Trophoblast cell (in vitro differentiated cells and primary cell): ENCODE measurements at regions not wholly inside any gene's neighbourhood (a gene's known extent, or its start where the extent isn't known, plus 50 kb on each side); places are given as distances from the start of the nearest gene placed in this dataset.
A peak's percentile ranks its signal among the peaks of the same experiment; 100 is the strongest.
"Not testable (repeated sequence)": the region's sequence is repeated elsewhere in the genome, so short reads cannot be mapped to it uniquely, and the experiment has no call there.

ENCODE experiments used
- DNase-seq, 2 donors: peaks; one replicate each; pipeline ENCODE4 v3.0.0-alpha.2; 2016
- H2AFZ ChIP-seq: 2 replicates; pipeline ENCODE4 v1.6.1; 2013; ENCODE audit warnings: low read length, moderate library complexity, mild to moderate bottlenecking; ENCODE audit not compliant: insufficient read depth, poor library complexity
- H2AK5ac ChIP-seq: 2 replicates; pipeline ENCODE4 v1.6.1; 2013; ENCODE audit warnings: mild to moderate bottlenecking, low read length
- H2BK120ac ChIP-seq: 2 replicates; pipeline ENCODE4 v1.6.1; 2013; ENCODE audit warnings: low read length, mild to moderate bottlenecking, moderate library complexity; ENCODE audit not compliant: insufficient read depth, poor library complexity
- H2BK12ac ChIP-seq: 2 replicates; pipeline ENCODE4 v1.6.1; 2013; ENCODE audit warnings: mild to moderate bottlenecking, low read length, moderate library complexity
- H2BK5ac ChIP-seq: 2 replicates; pipeline ENCODE4 v1.6.1; 2013; ENCODE audit warnings: low read length, low read depth, moderate library complexity, mild to moderate bottlenecking; ENCODE audit not compliant: poor library complexity
- H3K14ac ChIP-seq: 2 replicates; pipeline ENCODE4 v1.6.1; 2013; ENCODE audit warnings: mild to moderate bottlenecking, low read length
- H3K18ac ChIP-seq: 2 replicates; pipeline ENCODE4 v1.6.1; 2013; ENCODE audit warnings: mild to moderate bottlenecking, low read length
- H3K23ac ChIP-seq: 2 replicates; pipeline ENCODE4 v1.6.1; 2013; ENCODE audit warnings: low read length
- H3K27ac ChIP-seq: 2 replicates; pipeline ENCODE4 v1.5.1; 2013; ENCODE audit warnings: low read depth, mild to moderate bottlenecking, inconsistent platforms, low read length, moderate library complexity
- H3K27me3 ChIP-seq: 2 replicates; pipeline ENCODE4 v1.6.1; 2013; ENCODE audit warnings: inconsistent platforms, mild to moderate bottlenecking, low read length, moderate library complexity; ENCODE audit not compliant: insufficient read depth
- H3K36me3 ChIP-seq, 2 experiments: 1 replicate in 1 of 2; 2 replicates in 1 of 2; pipeline ENCODE4 v1.6.1; 2013; ENCODE audit warnings: low read length in 2 of 2, mild to moderate bottlenecking in 2 of 2, moderate library complexity in 1 of 2; ENCODE audit not compliant: insufficient read depth in 2 of 2, control insufficient read depth in 1 of 2
- H3K4ac ChIP-seq: 2 replicates; pipeline ENCODE4 v1.6.1; 2013; ENCODE audit warnings: low read depth, mild to moderate bottlenecking, low read length, moderate library complexity
- H3K4me1 ChIP-seq, 2 experiments: 1 replicate in 1 of 2; 2 replicates in 1 of 2; pipeline ENCODE4 v1.6.1; 2013; ENCODE audit warnings: low read length in 2 of 2, mild to moderate bottlenecking in 2 of 2, moderate library complexity in 1 of 2; ENCODE audit not compliant: insufficient read depth in 2 of 2, control insufficient read depth in 1 of 2
- H3K4me2 ChIP-seq: 2 replicates; pipeline ENCODE4 v1.6.1; 2013; ENCODE audit warnings: inconsistent platforms, mild to moderate bottlenecking, low read length, moderate library complexity
- H3K4me3 ChIP-seq: 2 replicates; pipeline ENCODE4 v1.5.1; 2013; ENCODE audit warnings: mild to moderate bottlenecking, low read depth, low read length, inconsistent platforms
- H3K79me1 ChIP-seq: one replicate; pipeline ENCODE4 v1.6.1; 2013; ENCODE audit warnings: low read length
- H3K79me2 ChIP-seq: 2 replicates; pipeline ENCODE4 v1.6.1; 2013; ENCODE audit warnings: low read length, mild to moderate bottlenecking; ENCODE audit not compliant: control insufficient read depth, insufficient read depth, poor library complexity
- H3K9ac ChIP-seq: 2 replicates; pipeline ENCODE4 v1.6.1; 2013; ENCODE audit warnings: mild to moderate bottlenecking, low read length
- H3K9me3 ChIP-seq: 2 replicates; pipeline ENCODE4 v1.6.1; 2013; ENCODE audit warnings: low read depth, mild to moderate bottlenecking, control low read depth, inconsistent platforms, low read length; ENCODE audit not compliant: insufficient read depth
- H4K12ac ChIP-seq: 2 replicates; pipeline ENCODE4 v1.6.1; 2013; ENCODE audit warnings: low read depth, mild to moderate bottlenecking, low read length, moderate library complexity
- H4K8ac ChIP-seq: 2 replicates; pipeline ENCODE4 v1.6.1; 2013; ENCODE audit warnings: low read depth, mild to moderate bottlenecking, low read length, moderate library complexity
- H4K91ac ChIP-seq: one replicate; pipeline ENCODE4 v1.6.1; 2013; ENCODE audit warnings: low read depth, mild to moderate bottlenecking, low read length, moderate library complexity
- WGBS: extraction: QIAGEN DNeasy Blood & Tissue Kit; methylation state at CpG from one replicate; pipeline ENCODE4 v1.1.7; 2013; ENCODE audit warnings: missing lambda C conversion rate; ENCODE audit not compliant: insufficient read length, insufficient coverage; ENCODE audit errors: extremely low coverage; 5-methylcytosine and 5-hydroxymethylcytosine counted together

DNA sequence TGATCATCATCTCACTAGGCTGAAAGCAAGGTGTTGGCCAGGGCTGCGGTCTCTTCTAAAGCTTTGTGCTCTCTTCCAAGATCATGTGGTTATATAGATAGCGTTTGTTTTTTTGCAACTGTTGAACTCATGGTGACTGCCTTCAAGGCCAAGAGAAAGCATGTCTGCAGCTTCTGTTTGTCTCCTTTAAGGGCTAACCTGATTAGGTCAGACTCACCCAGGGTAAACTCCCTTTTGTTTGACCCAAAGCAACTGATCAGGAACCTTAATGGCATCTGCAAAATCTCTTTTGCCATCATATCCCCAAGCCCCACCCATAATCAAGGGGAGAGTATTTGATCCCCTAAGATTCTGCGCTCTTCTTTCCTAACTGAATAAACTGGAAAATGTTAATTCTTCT, 72.2 kb upstream of the ALG13 start:
- no peak overlapping the region for H2BK120ac ChIP-seq
- H3K27me3 ChIP-seq: no peaks in the 10 kb centered on the region
- no peak overlapping the region for H3K4ac ChIP-seq
- H4K8ac ChIP-seq: no peak overlapping the region
- no peaks in the 10 kb centered on the region for H3K79me1 ChIP-seq
- H3K4me2 ChIP-seq: no peak overlapping the region
- H3K18ac ChIP-seq: no peak overlapping the region
- no peak overlapping the region for H3K27ac ChIP-seq
- no peak overlapping the region for H4K91ac ChIP-seq
- H3K4me3 ChIP-seq: no peak overlapping the region
- H3K36me3 ChIP-seq: no peaks in the 10 kb centered on the region
- no peaks in the 10 kb centered on the region for H3K79me2 ChIP-seq
- no peak overlapping the region for H3K14ac ChIP-seq
- no peak overlapping the region for H2AK5ac ChIP-seq
- no peak overlapping the region for H2AFZ ChIP-seq
- no peak for DNase-seq
- H4K12ac ChIP-seq: no peak overlapping the region
- H3K9me3 ChIP-seq: no peaks in the 10 kb centered on the region
- no peak overlapping the region for H2BK12ac ChIP-seq
- no peak overlapping the region for H2BK5ac ChIP-seq
- H3K23ac ChIP-seq: no peak overlapping the region
- WGBS: no CpG with 5 or more reads among the region's 3 CpGs
- no peak overlapping the region for H3K9ac ChIP-seq
- no peaks in the 10 kb centered on the region for H3K4me1 ChIP-seq

DNA sequence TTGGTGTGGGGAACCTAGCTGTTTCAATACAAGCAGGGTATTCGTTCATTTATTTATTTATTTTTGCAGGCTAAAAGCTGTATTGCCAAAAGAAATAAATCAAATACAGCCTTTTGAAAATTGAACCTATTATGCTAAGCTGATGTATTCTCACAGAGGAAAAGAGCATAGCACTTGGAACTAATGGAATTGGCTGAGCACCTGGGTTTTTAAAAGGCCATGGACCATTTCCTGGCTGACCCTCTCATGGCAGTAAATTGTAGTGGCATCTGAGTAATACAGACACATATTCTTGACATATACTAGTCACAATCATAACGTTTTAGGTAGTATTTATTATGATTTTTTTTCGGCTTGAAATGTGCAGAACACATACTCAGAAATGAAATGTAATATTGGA, 71.8 kb upstream of the ALG13 start:
- no peak overlapping the region for H3K14ac ChIP-seq
- H3K27ac ChIP-seq: no peak overlapping the region
- no peak overlapping the region for H3K9ac ChIP-seq
- DNase-seq: no peak
- H2BK12ac ChIP-seq: no peak overlapping the region
- H2BK5ac ChIP-seq: no peak overlapping the region
- no peaks in the 10 kb centered on the region for H3K79me2 ChIP-seq
- no peaks in the 10 kb centered on the region for H3K36me3 ChIP-seq
- no peak overlapping the region for H4K8ac ChIP-seq
- H4K91ac ChIP-seq: no peak overlapping the region
- no peak overlapping the region for H2BK120ac ChIP-seq
- H3K4ac ChIP-seq: no peak overlapping the region
- H2AK5ac ChIP-seq: no peak overlapping the region
- no CpG with 5 or more reads among the region's 3 CpGs for WGBS
- H3K9me3 ChIP-seq: no peaks in the 10 kb centered on the region
- no peaks in the 10 kb centered on the region for H3K79me1 ChIP-seq
- H4K12ac ChIP-seq: no peak overlapping the region
- H3K4me1 ChIP-seq: no peaks in the 10 kb centered on the region
- H3K4me3 ChIP-seq: no peak overlapping the region
- H3K27me3 ChIP-seq: no peaks in the 10 kb centered on the region
- no peak overlapping the region for H3K4me2 ChIP-seq
- H3K18ac ChIP-seq: no peak overlapping the region
- no peak overlapping the region for H2AFZ ChIP-seq
- H3K23ac ChIP-seq: no peak overlapping the region

DNA sequence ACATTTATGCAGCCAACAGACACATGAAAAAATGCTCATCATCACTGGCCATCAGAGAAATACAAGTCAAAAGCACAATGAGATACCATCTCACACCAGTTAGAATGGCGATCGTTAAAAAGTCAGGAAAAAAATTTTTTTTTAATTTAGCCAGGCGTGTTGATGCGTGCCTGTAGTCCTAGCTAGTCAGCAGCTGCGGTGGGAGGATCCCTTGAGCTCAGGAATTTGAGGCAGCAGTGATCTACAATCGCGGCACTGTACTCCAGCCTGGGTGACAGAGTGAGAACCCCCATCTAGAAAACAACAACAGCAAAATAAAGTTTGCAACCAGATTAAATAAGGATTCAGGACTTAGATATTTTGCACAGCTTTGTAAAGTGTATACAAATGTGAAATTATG, 65.7 kb upstream of the ALG13 start:
- no peak overlapping the region for H2AK5ac ChIP-seq
- no CpG with 5 or more reads among the region's 7 CpGs for WGBS

DNA sequence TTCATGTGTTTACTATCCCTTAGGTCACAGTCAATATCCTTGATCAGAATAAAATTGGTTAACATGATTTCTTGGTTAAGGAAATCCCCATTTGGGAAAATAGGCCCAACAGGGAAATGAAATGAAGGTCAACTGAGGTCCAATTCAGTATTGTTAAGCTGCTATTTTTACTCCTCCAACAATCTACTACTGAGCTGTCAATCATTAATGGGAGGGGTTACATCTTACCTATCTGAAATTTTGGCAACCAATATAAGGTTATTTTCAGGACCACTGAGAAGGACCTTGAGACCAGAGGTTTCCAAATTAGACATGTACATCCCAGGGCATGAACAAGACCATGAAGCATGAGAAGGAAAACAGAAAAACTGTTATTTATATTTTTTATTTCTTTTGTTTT, 64.2 kb upstream of the ALG13 start:
- Histone ChIP-seq H2AK5ac (no peak overlapping the region), H3K18ac (no peak overlapping the region), H4K91ac (no peak overlapping the region), H3K79me1 (no peaks in the 10 kb centered on the region), H2AFZ (no peak overlapping the region), H2BK12ac (no peak overlapping the region), H4K8ac (no peak overlapping the region), H3K14ac (no peak overlapping the region), H3K4me2 (no peak overlapping the region), H3K36me3 (no peaks in the 10 kb centered on the region), H3K79me2 (no peaks in the 10 kb centered on the region), H3K23ac (no peak overlapping the region), H2BK120ac (no peak overlapping the region), H3K4me3 (no peak overlapping the region), H4K12ac (no peak overlapping the region), H3K4me1 (no peaks in the 10 kb centered on the region), H3K27ac (no peak overlapping the region), H2BK5ac (no peak overlapping the region), H3K4ac (no peak overlapping the region), H3K27me3 (no peaks in the 10 kb centered on the region), H3K9ac (no peak overlapping the region), H3K9me3 (no peaks in the 10 kb centered on the region)
- DNase-seq: no peak

More for the DNA sequence above, 65.7 kb upstream of the ALG13 start:
- H4K91ac ChIP-seq: no peak overlapping the region
- no peak overlapping the region for H3K4me3 ChIP-seq
- H3K9me3 ChIP-seq: no peaks in the 10 kb centered on the region
- no peaks in the 10 kb centered on the region for H3K79me2 ChIP-seq
- no peak overlapping the region for H2BK12ac ChIP-seq
- no peak overlapping the region for H3K27ac ChIP-seq
- no peaks in the 10 kb centered on the region for H3K79me1 ChIP-seq
- peak in 1 of 2 donors; percentile 1 for DNase-seq
- H2BK120ac ChIP-seq: no peak overlapping the region
- H3K18ac ChIP-seq: no peak overlapping the region
- H2AFZ ChIP-seq: no peak overlapping the region
- no peak overlapping the region for H3K4me2 ChIP-seq
- no peaks in the 10 kb centered on the region for H3K27me3 ChIP-seq
- H3K23ac ChIP-seq: no peak overlapping the region
- H3K9ac ChIP-seq: no peak overlapping the region
- H3K14ac ChIP-seq: no peak overlapping the region
- H4K12ac ChIP-seq: no peak overlapping the region
- no peaks in the 10 kb centered on the region for H3K4me1 ChIP-seq
- H3K36me3 ChIP-seq: no peaks in the 10 kb centered on the region
- H3K4ac ChIP-seq: no peak overlapping the region
- no peak overlapping the region for H4K8ac ChIP-seq
- H2BK5ac ChIP-seq: no peak overlapping the region

DNA sequence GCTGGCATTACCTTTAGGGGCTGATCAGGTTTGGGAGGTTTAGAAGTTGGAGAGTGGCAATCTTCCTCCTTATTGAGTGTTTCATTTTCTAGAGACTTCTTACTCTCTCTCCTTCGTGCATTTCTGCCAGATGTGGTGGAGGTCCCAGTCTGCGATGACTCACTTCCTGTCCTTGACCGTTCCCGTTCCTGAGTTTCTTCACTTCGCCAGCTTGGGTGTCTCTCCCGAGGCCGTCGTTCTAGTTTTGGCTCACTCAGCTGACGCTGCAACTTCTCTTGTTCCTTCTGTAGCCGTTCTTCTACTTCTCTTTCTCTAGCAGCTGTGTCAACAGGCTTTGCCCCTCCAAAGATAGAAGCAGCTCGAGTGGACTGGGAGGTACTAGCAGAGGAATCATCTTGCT, 60.9 kb upstream of the ALG13 start:
- not testable (repeated sequence) for H3K27ac ChIP-seq, DNase-seq, H3K79me1 ChIP-seq, H2BK12ac ChIP-seq, H3K4me2 ChIP-seq, H3K9me3 ChIP-seq, H3K4me3 ChIP-seq, H3K4ac ChIP-seq, H3K79me2 ChIP-seq, H3K18ac ChIP-seq, H3K4me1 ChIP-seq, H3K36me3 ChIP-seq, H3K23ac ChIP-seq, H3K27me3 ChIP-seq, H4K12ac ChIP-seq, H2AK5ac ChIP-seq, H2AFZ ChIP-seq, H2BK120ac ChIP-seq, H3K9ac ChIP-seq, H4K8ac ChIP-seq, H3K14ac ChIP-seq, H2BK5ac ChIP-seq, H4K91ac ChIP-seq
- WGBS: no CpG with 5 or more reads among the region's 11 CpGs
